GM19463 (cell line): ENCODE measurements at regions not wholly inside any gene's neighbourhood (a gene's known extent, or its start where the extent isn't known, plus 50 kb on each side); places are given as distances from the start of the nearest gene placed in this dataset.

Experiments
- ATAC-seq: cut with Tn5 transposase; IDR thresholded peaks from one replicate; pipeline ENCODE4 v1.9.1; 2021; ENCODE audit warnings: mild to moderate bottlenecking, moderate library complexity; ENCODE audit not compliant: unreplicated experiment

DNA sequence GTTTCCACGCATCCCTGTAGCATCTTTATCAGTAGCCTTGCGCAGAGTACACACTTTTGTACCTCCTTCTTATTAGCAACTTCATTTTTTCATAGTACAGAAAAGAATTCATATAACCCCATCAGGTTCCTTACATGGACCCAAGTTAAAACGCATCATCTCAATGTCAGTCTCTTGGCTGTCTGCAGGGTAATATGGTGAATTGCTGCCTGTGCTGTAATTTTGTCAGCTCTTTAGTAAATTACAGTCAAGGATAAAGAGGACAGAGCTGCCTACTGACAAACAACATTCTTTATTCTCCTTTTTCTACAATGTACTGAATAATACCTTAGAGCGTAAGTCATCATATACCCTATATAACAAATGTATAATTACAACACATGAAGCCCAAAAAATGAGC lies 222.5 kb downstream of the MRPL39 start:
- no peak for ATAC-seq

DNA sequence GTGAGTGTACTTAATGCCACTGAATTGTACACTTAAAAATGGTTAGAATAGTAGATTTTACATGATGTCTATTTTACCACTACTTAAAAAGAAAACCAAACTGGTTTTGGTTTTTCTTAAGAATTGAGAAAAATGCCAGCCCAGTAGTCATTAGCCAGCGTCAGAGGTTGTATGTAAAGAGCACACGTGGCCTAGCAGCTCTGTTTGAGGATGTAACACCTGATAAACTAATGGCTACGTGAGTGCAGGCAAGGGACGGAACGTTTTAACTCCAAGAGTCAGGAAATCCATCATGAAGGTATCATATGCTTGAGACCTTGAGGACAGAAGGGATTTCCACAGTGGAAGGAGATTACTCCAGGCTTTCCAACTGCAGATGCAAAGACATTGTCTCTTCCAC lies 223.7 kb downstream of the MRPL39 start:
- no peak for ATAC-seq

DNA sequence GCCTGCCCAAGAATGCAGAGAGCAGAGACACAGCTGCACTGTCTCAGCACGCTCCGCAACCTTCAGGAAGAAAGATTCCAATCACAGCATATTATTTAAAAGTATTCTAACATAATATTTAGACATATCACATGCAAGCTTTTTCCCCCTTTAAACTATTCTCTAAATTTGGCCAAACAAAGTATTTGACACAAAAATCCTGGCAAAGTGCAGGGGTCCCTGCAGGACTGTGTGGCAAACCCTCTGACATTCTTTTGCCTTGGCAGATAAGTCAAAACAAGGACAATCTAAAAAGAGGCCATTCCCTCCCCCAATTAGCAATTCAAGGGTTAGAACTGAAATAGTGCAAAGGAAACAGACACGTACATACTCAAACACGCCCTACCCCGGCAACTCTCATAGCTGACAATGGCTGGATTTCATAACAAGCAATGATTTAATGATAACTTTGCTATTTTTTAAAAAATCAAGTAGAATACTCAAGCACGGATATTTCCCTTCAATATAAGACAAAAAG lies 225.3 kb downstream of the MRPL39 start:
- no peak for ATAC-seq

DNA sequence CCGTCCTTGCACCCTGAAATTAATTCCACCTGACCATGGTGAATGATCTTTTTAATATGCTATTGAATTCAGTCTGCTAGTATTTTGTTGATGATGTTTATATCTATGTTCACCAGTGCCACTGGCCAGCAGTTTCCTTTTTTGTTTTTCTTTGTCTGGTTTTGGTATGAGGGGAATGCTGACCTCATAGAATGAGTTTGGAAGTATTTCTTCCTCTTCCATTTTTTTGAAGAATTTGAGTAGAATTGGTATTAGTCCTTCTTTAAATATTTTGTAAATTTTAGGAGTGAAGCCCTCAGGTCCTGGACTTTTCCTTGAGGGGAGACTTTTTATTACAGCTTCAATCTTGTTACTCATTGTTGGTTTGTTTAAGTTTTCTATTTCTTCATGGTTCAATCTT lies 231.6 kb downstream of the MRPL39 start:
- no peak for ATAC-seq

DNA sequence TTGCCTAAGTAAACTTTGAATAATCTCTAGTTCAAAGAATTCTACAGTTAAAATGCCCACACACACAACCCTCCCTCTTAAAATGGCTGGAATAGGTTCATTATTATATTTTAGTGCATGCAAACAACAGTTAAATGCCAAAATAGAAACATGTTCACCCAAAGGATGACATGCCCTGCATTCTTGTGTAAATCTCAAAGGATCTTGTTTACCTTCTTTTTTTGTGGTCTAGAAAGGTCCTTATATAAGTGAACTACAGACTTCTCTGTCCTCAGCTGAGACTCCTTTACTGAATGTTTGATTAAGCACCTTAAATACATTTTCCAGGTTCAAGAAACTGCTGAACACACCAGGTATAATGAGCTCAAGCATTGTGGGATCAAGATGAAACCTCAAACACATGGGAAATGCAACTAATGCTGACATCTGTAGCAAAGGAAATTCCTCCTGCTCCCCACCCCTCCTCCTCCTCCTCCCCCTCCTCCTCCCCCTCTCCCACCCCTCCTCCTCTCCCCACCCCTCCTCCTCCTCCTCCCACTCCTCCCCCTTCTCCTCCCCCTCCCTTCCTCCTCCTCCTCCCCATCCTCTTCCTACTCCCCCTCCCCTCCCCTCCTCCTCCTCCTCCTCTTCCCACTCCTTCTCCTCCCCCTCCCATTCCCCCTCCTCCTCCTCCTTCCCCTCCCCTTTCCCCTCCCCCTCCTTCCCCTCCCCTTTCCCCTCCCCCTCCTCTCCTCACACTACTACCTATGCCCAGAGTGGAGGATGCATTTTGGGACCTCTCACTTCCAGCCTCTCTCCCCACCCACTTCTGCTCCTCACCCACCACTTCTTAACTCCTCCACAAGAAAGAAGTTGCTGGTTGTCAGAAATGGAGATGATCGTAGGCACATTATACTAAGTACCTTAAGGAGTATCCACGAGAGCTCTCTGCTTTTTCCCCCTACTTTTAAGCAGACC lies 233.9 kb downstream of the MRPL39 start:
- no peak for ATAC-seq

DNA sequence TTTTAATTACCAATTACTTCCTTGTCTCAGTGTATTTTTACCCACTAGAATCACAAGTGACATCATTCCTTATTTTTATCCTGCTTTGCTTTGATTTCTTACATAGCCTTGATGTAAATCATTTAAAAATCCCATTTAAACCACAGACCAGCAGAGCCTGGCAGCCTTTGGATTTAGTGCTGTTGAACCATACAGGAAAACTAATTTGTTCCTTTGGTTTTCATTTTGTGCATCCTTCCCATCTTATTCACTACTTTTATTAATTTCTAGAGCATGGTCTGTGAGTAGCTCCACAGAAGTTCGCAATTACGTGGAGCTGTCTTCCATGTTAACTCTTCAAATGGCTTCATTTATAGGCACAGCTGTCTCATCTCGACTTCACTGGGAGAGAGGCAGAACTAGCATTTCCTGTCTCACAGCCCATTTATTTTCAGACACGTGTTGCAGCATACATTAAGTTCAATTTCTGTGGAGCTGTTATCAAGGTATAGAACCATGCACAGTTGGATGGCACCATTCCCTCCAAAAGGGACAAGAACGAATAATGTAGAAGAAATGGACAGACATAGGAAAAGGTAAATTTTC lies 235.3 kb downstream of the MRPL39 start:
- ATAC-seq: no peak

DNA sequence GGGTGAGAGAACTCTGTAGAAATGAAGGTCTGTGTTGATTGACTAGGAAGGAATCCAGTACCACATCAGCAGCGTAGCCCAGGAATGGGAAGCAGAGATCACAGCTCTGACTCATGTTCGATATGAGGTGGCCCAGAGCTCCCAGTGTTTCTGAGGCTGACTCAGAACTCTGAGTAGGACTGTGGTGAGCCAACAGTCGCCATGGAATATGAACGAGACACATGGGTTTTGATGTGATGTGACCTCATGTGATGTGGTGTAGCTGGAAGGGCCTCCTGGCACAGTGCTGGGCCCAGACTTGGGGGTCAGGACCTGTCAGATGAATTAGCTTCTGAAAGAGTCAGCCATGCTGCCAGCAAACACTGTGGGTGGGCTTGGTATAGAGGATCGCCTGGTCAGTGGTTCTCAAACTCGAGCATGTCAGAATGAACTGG lies 237.0 kb downstream of the MRPL39 start:
- no peak for ATAC-seq

DNA sequence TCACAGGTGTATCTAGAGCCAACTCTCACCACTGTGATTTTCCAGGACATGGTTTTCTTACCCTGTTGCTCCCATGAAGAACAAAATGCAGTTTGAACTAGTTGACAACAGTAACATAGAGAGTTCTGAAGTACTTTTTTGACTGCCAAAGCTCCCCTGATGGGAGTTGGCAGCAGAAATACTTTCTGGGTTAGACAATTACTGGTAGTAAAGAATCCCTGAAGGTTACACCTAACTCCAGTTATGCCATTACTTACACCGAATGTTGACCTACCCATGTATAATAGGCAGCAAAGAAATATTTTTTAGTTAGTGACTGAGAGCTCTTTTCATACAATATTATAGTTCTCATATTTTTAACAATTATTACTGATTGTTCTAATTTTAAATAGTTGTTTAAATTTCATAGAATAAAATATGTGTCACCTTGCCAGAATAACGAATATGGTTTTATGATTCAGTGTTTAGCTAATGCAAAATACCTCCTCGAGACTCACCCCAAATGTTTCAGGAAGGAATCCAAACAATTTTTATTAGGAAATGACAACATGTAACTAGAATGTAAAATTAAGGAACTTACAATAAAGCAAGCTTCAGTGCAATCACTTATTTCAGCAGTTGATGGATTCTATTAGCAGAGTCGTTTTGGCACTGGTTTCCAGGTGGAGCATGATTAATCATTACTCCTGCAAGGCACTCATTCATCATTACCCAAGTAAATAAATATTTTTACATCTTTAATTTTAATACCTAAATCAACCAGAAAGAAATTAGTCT lies 237.6 kb downstream of the MRPL39 start:
- no peak for ATAC-seq

DNA sequence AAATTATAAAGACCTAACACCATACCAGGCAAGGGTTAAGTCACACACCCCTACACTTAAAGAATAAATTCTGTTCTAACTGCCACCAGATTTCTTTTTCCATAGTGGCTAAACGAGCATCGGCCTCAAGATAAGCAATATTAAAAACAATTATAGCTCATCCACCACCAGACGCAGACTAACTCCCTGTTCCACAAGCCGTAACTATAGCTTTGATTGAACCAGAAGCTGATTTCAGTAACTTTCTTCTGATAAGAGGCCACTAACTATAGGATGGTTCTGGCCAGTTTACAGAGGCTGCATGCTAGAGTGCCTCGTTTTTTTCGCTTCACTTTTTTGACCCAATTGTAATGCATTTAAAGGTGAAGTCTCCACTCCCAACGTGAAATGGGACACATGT lies 238.8 kb downstream of the MRPL39 start:
- no peak for ATAC-seq

DNA sequence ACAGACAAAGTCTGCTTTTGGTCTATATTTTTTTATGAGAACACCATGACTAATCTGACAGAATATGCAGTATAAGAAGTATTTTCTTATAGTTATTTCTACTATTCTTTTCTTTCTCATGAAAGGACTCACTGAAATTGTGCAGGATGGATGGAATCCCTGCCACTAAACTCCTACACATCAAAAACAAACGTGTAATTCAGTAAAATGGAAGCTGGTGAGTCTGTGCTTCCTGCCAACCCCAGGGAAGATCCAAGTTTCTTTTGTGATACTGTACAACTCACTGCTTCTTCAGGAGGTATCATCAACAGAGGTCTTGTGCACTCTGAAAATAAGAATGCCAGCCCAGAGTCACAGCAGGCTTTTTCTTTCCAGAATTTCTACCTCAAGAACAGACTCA lies 241.2 kb downstream of the MRPL39 start:
- no peak for ATAC-seq

DNA sequence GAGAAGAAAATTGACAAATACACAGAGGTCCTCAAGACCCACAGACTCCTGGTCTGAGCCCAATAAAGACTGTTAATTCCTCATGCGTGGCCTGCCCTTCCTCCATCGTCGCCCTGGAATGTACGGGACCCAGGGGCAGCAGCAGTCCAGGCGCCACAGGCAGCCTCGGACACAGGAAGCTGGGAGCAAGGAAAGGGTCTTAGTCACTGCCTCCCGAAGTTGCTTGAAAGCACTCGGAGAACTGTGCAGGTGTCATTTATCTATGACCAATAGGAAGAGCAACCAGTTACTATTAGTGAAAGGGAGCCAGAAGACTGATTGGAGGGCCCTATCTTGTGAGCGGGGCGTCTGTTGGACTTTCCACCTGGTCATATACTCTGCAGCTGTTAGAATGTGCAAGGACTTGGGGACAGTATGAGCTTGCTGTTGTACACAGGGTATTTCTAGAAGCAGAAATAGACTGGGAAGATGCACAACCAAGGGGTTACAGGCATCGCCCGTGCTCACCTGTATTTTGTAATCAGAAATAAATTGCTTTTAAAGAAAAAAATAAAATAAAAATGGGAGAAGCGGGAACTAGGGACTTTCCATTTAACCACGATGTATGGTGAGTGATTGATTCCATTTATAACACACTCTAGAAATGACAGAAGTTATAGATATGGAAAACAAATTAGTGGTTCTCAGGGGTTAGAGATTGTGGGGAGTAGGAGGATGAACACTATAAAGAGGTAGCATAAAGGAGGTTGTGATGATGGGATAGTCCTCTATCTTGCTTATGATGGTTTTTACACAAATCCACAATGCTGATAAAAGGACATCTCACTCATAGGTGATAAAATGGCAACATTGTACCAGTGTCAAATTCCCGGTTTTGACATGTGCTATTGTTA lies 244.7 kb downstream of the MRPL39 start:
- no peak for ATAC-seq

DNA sequence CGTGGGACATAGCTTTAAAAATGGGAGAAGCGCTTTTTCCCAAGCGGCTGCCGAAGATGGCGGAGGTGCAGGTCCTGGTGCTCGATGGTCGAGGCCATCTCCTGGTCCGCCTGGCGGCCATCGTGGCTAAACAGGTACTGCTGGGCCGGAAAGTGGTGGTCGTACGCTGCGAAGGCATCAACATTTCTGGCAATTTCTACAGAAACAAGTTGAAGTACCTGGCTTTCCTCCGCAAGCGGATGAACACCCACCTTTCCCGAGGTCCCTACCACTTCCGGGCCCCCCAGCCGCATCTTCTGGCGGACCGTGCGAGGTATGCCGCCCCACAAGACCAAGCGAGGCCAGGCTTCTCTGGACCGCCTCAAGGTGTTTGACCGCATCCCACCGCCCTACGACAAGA lies 245.5 kb downstream of the MRPL39 start:
- ATAC-seq: no peak

DNA sequence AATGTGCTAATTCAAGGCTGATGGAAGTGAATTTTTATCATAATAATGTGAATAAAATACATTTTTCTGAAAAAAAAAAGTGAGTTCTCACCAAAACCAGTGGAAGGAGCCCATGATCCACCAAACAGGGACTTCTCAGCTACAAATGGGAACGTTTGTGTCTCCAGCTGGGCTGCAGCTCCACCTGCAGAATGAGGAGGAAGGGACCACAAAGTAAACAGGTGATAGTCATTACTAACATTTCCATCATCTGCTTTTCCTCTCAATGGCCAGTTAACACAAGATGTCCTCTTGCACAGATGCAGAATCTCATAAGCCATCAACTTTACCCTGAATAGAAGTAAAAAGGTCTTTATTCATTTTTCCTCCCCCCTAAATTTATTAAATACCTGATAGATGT lies 246.2 kb downstream of the MRPL39 start:
- no peak for ATAC-seq

DNA sequence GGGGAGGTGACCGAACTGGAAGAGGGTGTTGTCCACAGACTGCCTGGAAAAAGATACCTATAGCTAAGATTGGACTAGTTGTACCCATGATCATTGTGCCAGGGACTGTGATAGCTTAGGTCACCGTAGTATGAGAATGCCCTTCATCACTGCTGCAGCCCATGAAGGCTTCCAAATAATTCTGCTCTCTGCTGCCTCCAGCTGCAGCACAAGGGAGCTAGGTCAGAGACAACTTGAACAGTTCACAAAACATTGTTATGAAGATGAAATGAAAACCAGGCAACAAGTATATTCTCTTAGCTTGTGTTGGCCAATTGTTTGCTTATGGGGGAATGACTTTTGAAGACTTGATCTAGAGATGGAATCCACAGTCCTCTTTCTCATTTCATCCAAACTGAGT lies 246.7 kb downstream of the MRPL39 start:
- ATAC-seq: no peak

DNA sequence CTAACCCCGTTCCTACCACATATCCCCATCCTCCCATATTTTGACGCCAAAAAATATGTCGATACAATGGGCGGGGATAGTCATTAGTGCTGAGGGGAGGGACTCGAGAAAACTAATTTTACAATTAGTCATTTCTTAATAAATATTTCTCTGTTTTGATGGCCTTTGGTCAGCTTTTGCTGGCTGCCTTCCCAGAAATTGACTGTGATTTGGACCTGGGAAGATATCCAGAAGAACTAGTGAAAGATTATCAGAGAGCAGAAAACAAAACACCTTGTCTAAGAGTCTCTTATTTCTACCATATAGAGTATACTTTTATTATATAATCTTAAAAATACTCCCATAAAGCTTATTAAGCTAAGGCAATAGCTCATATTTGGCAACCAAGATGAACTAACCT lies 247.6 kb downstream of the MRPL39 start:
- ATAC-seq: no peak

DNA sequence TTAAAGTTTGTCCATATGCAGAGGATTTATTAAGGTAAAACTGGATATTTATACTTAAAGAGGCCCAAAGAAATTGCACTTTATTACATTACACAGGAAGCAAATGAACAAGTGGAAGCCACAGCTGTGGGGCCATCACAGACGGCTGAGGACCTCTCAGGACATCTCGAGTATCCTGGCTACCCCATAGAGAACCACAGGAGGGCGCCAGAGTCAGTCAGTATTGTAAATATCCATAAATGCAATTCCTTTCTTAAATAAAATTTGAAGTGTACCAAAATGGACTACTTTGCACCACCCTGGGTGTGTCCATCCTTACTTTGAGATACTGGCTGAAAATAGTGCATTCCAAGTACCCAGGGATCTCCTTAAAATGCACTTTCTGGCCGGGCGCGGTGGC lies 257.2 kb downstream of the MRPL39 start:
- no peak for ATAC-seq

DNA sequence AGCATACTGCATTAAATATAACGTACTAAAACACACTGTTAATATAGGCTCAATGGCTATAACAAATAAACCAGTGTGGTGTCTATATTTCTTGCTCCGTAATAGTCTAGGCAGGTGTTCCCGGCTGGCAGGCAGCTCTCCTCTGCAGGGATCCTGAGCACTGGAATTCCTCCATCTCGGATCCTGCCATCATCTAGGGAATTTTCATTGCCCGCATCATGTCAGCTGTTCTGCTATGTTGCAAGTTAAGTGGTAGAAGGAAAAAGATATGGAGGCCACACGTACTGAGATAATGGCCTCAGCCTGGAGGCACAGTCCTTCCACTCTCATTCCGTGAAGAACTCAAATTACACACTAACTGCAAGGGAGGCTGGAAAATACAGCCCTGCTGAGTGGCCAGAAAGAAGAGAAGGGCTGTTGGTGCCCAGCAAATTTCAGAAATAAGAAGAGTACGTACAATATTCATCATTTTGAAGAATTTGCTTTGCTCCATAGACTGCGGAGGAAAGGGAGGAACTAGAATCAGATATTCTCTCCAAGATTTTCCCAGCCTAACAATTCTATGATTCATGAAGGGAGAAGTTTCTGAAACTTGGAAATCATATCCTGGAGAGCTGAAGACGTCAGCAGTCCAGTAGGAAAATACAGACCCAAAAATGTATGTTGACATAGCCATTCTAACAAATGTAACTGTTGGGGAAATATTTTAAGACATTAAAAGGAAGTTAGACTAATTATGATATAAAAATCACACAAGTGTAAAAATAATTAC lies 263.3 kb downstream of the MRPL39 start:
- ATAC-seq: no peak

DNA sequence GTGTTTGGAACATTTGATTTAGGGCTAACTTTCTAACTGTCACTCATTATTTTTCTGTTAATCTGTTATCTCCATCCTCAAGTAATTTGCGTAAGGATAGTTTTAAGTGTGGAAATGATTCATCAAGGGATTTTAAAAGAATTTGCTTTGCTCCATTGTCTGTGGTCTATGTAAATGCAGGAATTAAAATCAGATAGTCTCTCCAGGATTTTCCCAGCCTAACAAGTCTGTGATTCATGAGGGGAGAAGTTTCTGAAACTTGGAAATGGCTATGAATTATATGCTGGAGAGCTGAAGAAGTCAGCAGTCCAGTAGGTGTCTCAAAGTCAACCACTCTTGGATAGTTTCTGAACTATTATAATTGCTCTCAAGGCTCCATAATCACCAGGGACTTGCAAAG lies 264.5 kb downstream of the MRPL39 start:
- no peak for ATAC-seq

DNA sequence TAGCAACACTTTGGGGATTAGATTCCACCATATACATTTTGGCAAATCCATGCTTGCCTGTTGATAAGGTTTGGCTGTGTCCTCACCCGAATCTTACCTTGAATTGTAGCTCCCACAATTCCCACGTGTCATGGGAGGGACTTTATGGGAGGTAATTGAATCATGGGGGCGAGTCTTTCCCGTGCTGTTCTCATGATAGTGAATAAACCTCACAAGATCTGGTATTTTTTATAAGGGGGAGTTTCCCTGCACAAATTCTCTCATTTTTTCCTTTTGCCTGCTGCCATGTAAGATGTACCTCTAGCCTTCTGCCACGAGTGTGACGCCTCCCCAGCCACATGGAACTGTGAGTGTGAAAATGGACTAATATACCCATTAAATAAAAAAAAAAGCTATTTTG lies 265.3 kb downstream of the MRPL39 start:
- no peak for ATAC-seq

DNA sequence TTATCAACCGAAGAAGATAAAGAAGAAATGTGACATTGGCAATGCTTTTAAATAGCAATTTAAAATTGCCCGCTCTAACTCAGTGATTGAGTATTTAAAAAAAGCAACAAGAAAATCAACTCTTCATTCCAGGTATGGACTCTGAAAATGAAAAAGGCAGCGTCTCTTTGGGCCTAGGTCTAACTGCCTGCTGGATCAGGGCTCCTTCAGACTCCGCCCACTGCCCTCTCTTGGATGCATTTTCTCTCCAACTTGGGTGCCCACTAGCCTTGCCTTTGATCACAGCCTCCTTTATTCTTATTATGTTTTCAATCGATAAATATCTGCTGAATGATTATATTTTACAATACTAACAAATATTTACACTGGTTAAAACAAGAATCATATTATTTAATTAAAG lies 268.9 kb downstream of the MRPL39 start:
- no peak for ATAC-seq
